HEK293T (cell line): ENCODE measurements at regions not wholly inside any gene's neighbourhood (a gene's known extent, or its start where the extent isn't known, plus 50 kb on each side); places are given as distances from the start of the nearest gene placed in this dataset.

ENCODE experiments used
- BHLHE40 ChIP-seq: fragments of 450-650 bp; IDR thresholded peaks from 2 replicates; pipeline ENCODE4 v1.6.1; 2016; ENCODE audit warnings: mild to moderate bottlenecking, moderate library complexity, borderline replicate concordance
- FOXK2 ChIP-seq: fragments of 450-650 bp; IDR thresholded peaks from 2 replicates; pipeline ENCODE4 v1.6.1; 2016; ENCODE audit warnings: mild to moderate bottlenecking
- FOXM1 ChIP-seq: fragments of 450-650 bp; IDR thresholded peaks from 2 replicates; pipeline ENCODE4 v1.6.1; 2017; ENCODE audit warnings: mild to moderate bottlenecking, borderline replicate concordance
- NFRKB ChIP-seq: fragments of 450-650 bp; IDR thresholded peaks from 2 replicates; pipeline ENCODE4 v1.6.1; 2016; ENCODE audit warnings: mild to moderate bottlenecking, moderate library complexity
- SUZ12 ChIP-seq: fragments of 450-650 bp; IDR thresholded peaks from 2 replicates; pipeline ENCODE4 v1.6.1; 2016; ENCODE audit warnings: mild to moderate bottlenecking
- TARDBP ChIP-seq: fragments of 450-650 bp; IDR thresholded peaks from 2 replicates; pipeline ENCODE4 v1.6.1; 2016
- ZNF384 ChIP-seq: fragments of 450-650 bp; IDR thresholded peaks from 2 replicates; pipeline ENCODE4 v1.6.1; 2016

- TF ChIP-seq FOXM1 = no peak
- TF ChIP-seq SUZ12 = no peak
- TF ChIP-seq NFRKB = no peak
- TF ChIP-seq ZNF384 = no peak
- no peak for TF ChIP-seq BHLHE40
- TF ChIP-seq TARDBP = no peak
- no peak for TF ChIP-seq FOXK2
These were observed 502.8 kb downstream of the MN1 start for GRCh38 chr22:27298742-27299141.
